Central memory CD8-positive, alpha-beta T cell (primary cell): ENCODE measurements at regions not wholly inside any gene's neighbourhood (a gene's known extent, or its start where the extent isn't known, plus 50 kb on each side); places are given as distances from the start of the nearest gene placed in this dataset.

Experiments
- ATAC-seq: fragments of 150-1000 bp; cut with Tn5 transposase; replicated peaks from 2 replicates; pipeline ENCODE4 v1.10.0; 2022; ENCODE audit warnings: mild to moderate bottlenecking, moderate FRiP score, moderate number of reproducible peaks; ENCODE audit not compliant: poor library complexity, severe bottlenecking; ENCODE audit errors: extremely low read depth
- DNase-seq, 2 donors: peaks; one replicate each; pipeline ENCODE4 v3.0.0; 2021; ENCODE audit warnings: low spot score in 2 of 2
- H3K27ac Mint-ChIP-seq: one replicate; pipeline ENCODE4 v1.8.0; 2022; ENCODE audit warnings: low read depth, mild to moderate bottlenecking, moderate library complexity, mixed read lengths
- H3K27me3 Mint-ChIP-seq: one replicate; pipeline ENCODE4 v1.8.0; 2022; ENCODE audit warnings: mixed read lengths
- H3K36me3 Mint-ChIP-seq: one replicate; pipeline ENCODE4 v1.8.0; 2022; ENCODE audit warnings: mild to moderate bottlenecking, moderate library complexity, mixed read lengths; ENCODE audit not compliant: insufficient read depth
- H3K4me1 Mint-ChIP-seq: one replicate; pipeline ENCODE4 v1.8.0; 2022; ENCODE audit warnings: mixed read lengths
- H3K4me3 Mint-ChIP-seq: one replicate; pipeline ENCODE4 v1.8.0; 2022; ENCODE audit warnings: mild to moderate bottlenecking, moderate library complexity, mixed read lengths
- H3K9me3 Mint-ChIP-seq: one replicate; pipeline ENCODE4 v1.8.0; 2022; ENCODE audit warnings: mixed read lengths

GRCh38 chr20:48175261-48175660 is 390.0 kb upstream of the SULF2 start:
- H3K9me3 Mint-ChIP-seq = no peaks in the 10 kb centered on the region
- no peaks in the 10 kb centered on the region for H3K4me1 Mint-ChIP-seq
- no peak overlapping the region for H3K4me3 Mint-ChIP-seq
- H3K27me3 Mint-ChIP-seq = peaks cover 65% of the 10 kb centered on the region
- DNase-seq = no peak
- no peak overlapping the region for H3K27ac Mint-ChIP-seq
- H3K36me3 Mint-ChIP-seq = no peaks in the 10 kb centered on the region
- ATAC-seq = no peak

GRCh38 chr20:48172357-48172702 is 387.0 kb upstream of the SULF2 start:
- Mint-ChIP-seq H3K4me1 (no peaks in the 10 kb centered on the region), H3K27me3 (peaks cover 40% of the 10 kb centered on the region), H3K9me3 (no peaks in the 10 kb centered on the region), H3K4me3 (no peak overlapping the region), H3K27ac (no peak overlapping the region), H3K36me3 (no peaks in the 10 kb centered on the region)
- DNase-seq (no peak), ATAC-seq (no peak)

- Mint-ChIP-seq H3K4me1 (no peaks in the 10 kb centered on the region), H3K27me3 (peaks cover 35% of the 10 kb centered on the region), H3K4me3 (no peak overlapping the region), H3K9me3 (no peaks in the 10 kb centered on the region), H3K27ac (no peak overlapping the region), H3K36me3 (no peaks in the 10 kb centered on the region)
- DNase-seq (no peak), ATAC-seq (no peak)
Measured at GRCh38 chr20:48171626-48172356, 386.5 kb upstream of the SULF2 start.

- H3K4me3 Mint-ChIP-seq = no peak overlapping the region
- no peaks in the 10 kb centered on the region for H3K36me3 Mint-ChIP-seq
- no peaks in the 10 kb centered on the region for H3K4me1 Mint-ChIP-seq
- DNase-seq = no peak
- H3K27me3 Mint-ChIP-seq = peaks cover 28% of the 10 kb centered on the region
- no peaks in the 10 kb centered on the region for H3K9me3 Mint-ChIP-seq
- no peak for ATAC-seq
- no peak overlapping the region for H3K27ac Mint-ChIP-seq
Measured at GRCh38 chr20:48171071-48171470, 385.8 kb upstream of the SULF2 start.

- no peak for ATAC-seq
- H3K4me1 Mint-ChIP-seq = no peaks in the 10 kb centered on the region
Measured at GRCh38 chr20:48170625-48171024, 385.3 kb upstream of the SULF2 start.

GRCh38 chr20:48169650-48170225 is 384.5 kb upstream of the SULF2 start:
- Mint-ChIP-seq H3K4me3 (no peak overlapping the region), H3K4me1 (no peaks in the 10 kb centered on the region), H3K27me3 (peaks cover 33% of the 10 kb centered on the region), H3K27ac (no peak overlapping the region), H3K36me3 (no peaks in the 10 kb centered on the region), H3K9me3 (no peaks in the 10 kb centered on the region)
- no peak for ATAC-seq
- no peak for DNase-seq

More at GRCh38 chr20:48170625-48171024, 385.3 kb upstream of the SULF2 start:
- no peak overlapping the region for H3K4me3 Mint-ChIP-seq
- no peaks in the 10 kb centered on the region for H3K9me3 Mint-ChIP-seq
- H3K27ac Mint-ChIP-seq = no peak overlapping the region
- DNase-seq = no peak
- H3K36me3 Mint-ChIP-seq = no peaks in the 10 kb centered on the region
- H3K27me3 Mint-ChIP-seq = peaks cover 24% of the 10 kb centered on the region

GRCh38 chr20:48166082-48166835 is 381.0 kb upstream of the SULF2 start:
- H3K4me3 Mint-ChIP-seq = no peak overlapping the region
- DNase-seq (no peak), ATAC-seq (no peak)
- no peaks in the 10 kb centered on the region for H3K36me3 Mint-ChIP-seq
- H3K4me1 Mint-ChIP-seq = no peaks in the 10 kb centered on the region
- no peak overlapping the region for H3K27ac Mint-ChIP-seq
- H3K9me3 Mint-ChIP-seq = no peaks in the 10 kb centered on the region
- peaks cover 16% of the 10 kb centered on the region for H3K27me3 Mint-ChIP-seq

- Mint-ChIP-seq H3K9me3 (no peaks in the 10 kb centered on the region), H3K27me3 (peaks cover 20% of the 10 kb centered on the region), H3K4me3 (no peak overlapping the region), H3K36me3 (no peaks in the 10 kb centered on the region), H3K4me1 (no peaks in the 10 kb centered on the region), H3K27ac (no peak overlapping the region)
- no peak for ATAC-seq
- no peak for DNase-seq
Measured at GRCh38 chr20:48165401-48165685, 380.1 kb upstream of the SULF2 start.

- Mint-ChIP-seq H3K27ac (no peak overlapping the region), H3K9me3 (no peaks in the 10 kb centered on the region), H3K4me3 (no peak overlapping the region), H3K36me3 (no peaks in the 10 kb centered on the region), H3K27me3 (peaks cover 20% of the 10 kb centered on the region), H3K4me1 (no peaks in the 10 kb centered on the region)
- DNase-seq = no peak
- ATAC-seq = no peak
Measured at GRCh38 chr20:48164566-48165400, 379.5 kb upstream of the SULF2 start.

- Mint-ChIP-seq H3K9me3 (no peaks in the 10 kb centered on the region), H3K36me3 (no peaks in the 10 kb centered on the region), H3K27ac (no peak overlapping the region), H3K27me3 (peaks cover 20% of the 10 kb centered on the region), H3K4me1 (no peaks in the 10 kb centered on the region), H3K4me3 (no peak overlapping the region)
- DNase-seq (no peak), ATAC-seq (no peak)
Measured at GRCh38 chr20:48164034-48164433, 378.8 kb upstream of the SULF2 start.

GRCh38 chr20:48163505-48163904 is 378.2 kb upstream of the SULF2 start:
- no peaks in the 10 kb centered on the region for H3K9me3 Mint-ChIP-seq
- H3K27me3 Mint-ChIP-seq = peaks cover 20% of the 10 kb centered on the region
- H3K27ac Mint-ChIP-seq = no peak overlapping the region
- ATAC-seq (no peak), DNase-seq (no peak)
- H3K4me1 Mint-ChIP-seq = no peaks in the 10 kb centered on the region
- no peaks in the 10 kb centered on the region for H3K36me3 Mint-ChIP-seq
- no peak overlapping the region for H3K4me3 Mint-ChIP-seq

- Mint-ChIP-seq H3K27me3 (peaks cover 23% of the 10 kb centered on the region), H3K27ac (no peak overlapping the region), H3K4me3 (no peak overlapping the region), H3K9me3 (no peaks in the 10 kb centered on the region), H3K36me3 (no peaks in the 10 kb centered on the region), H3K4me1 (no peaks in the 10 kb centered on the region)
- no peak for ATAC-seq
- no peak for DNase-seq
Measured at GRCh38 chr20:48162621-48163020, 377.3 kb upstream of the SULF2 start.
